Epithelial cell of prostate (primary cell): ENCODE measurements at regions not wholly inside any gene's neighbourhood (a gene's known extent, or its start where the extent isn't known, plus 50 kb on each side); places are given as distances from the start of the nearest gene placed in this dataset.

Experiments
- DNase-seq: peaks from one replicate; pipeline ENCODE4 v3.0.0-alpha.2; 2011; ENCODE audit warnings: low read depth, low spot score
- H3K27ac ChIP-seq: fragments of 450-650 bp; 2 replicates; pipeline ENCODE4 v1.5.1; 2017; ENCODE audit warnings: mild to moderate bottlenecking

- DNase-seq: no peak
- no peak overlapping the region for H3K27ac ChIP-seq
Measured at GRCh38 chr14:62126879-62127478, 364.8 kb downstream of the SNAPC1 start.

GRCh38 chr14:62130441-62130840, 368.2 kb downstream of the SNAPC1 start:
- DNase-seq: no peak
- H3K27ac ChIP-seq: no peak overlapping the region

- no peak for DNase-seq
- H3K27ac ChIP-seq: no peak overlapping the region
Measured at GRCh38 chr14:62133776-62134550, 371.7 kb downstream of the SNAPC1 start.

- no peak for DNase-seq
- no peak overlapping the region for H3K27ac ChIP-seq
Measured at GRCh38 chr14:62138593-62138992, 376.4 kb downstream of the SNAPC1 start.

DNA sequence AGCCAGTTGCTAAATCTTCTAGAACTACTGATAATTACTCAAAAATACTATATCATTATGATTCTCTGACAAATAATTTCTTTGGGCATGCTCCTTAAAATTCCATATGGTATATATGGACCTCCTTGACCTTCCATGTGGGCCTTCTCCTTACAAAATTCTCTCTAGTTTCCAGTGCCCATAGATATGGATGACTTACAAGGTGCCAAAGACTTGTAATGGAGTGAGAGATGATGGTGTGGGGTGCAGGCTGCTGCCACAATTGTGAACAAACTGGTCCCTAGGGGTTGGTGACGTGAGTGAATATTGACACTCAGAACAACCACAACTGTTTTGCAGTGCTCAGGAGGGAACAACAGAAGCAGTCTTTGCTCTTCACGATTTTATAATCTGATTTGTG, 378.9 kb downstream of the SNAPC1 start:
- DNase-seq: no peak
- no peak overlapping the region for H3K27ac ChIP-seq

DNA sequence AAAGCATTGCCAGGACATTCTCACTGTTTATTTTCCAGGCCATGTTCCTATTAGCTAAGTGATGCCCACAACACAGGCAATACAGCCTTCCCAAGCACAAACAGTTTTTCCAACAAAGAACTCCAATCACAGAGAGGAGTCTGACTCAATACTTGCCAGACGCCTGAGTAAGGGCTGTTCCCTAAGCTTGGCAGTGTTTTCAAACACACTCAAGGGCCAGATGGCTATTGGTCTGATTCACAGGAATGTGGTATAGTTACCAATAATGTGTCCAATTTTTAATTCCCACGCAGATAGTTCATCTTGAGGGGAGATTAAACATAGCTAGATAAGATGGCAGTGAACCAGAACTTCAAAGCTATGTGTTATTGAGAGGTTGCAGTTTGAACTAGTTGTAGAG, 381.0 kb downstream of the SNAPC1 start:
- H3K27ac ChIP-seq: no peak overlapping the region
- DNase-seq: no peak

DNA sequence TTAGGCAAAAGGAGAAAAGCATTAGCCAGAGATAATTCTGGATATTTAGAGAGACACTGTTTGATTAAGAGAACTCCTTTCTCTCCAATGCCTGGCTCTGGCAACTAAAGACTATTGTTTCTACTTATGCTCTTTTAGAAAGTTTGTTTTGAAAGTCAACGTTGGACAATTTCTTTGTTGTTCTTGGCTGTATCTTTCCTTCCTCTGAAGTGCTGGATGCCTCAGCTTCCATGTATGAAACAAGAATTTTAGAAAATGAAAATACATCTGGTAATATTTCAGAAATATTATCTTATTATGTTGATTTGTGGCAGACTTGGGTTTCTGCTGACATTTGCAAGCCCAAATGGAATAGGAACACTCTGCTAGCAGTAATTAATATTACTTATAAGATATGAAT, 382.6 kb downstream of the SNAPC1 start:
- DNase-seq: no peak
- no peak overlapping the region for H3K27ac ChIP-seq

DNA sequence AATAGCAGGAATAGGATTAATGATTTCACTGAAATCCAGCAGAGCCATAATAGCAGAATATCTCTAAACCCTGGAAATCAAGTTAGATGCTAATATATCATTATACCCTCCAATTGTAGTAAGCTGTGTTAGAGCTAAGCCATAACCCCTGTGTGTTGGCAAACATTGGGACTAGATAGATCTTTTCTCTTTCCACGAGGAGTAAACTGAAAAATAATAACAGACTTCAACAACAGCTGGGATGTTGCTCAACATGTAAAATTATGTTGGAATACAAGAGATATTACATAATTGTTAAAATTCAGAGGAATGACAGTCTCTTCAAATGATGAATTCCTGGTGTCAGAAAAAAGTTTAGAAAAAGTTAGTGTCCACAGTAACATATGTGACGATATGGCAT, 383.8 kb downstream of the SNAPC1 start:
- DNase-seq: no peak
- no peak overlapping the region for H3K27ac ChIP-seq

DNA sequence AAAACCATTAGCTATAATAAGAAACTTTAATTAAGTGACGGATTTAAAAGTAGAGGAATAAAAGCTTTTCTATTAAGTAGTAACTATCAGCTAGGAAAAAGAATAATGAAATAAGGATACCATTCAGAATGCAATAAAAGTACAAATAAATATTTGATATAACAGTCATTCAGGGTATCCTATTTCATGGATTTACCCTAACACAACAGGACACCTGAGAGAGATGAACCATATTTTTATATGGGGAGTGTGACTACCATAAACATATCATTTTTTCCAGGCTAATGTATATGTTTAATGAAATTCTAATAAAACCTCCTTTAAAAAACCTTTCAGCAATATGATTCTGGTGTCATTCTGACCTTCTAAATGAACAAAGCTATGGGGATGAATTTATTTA, 393.8 kb downstream of the SNAPC1 start:
- no peak overlapping the region for H3K27ac ChIP-seq
- no peak for DNase-seq

DNA sequence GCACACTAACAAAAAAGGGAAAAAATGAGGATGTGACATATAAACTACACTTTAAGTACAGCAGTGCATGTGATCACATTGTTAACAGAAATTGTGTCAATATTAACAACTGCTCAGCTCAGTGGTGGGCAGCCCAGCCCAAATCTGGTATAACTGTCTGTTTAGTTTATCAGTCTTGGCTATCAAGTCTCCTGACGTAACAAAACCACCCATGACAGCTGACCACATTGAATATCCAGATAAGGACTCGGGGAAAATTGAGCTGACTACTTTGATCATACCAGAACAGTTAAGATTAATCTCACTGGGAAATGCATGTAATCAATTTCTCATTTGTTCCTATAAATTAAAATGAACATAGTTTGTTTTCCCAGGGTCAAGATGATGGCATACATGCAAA, 396.6 kb downstream of the SNAPC1 start:
- no peak overlapping the region for H3K27ac ChIP-seq
- no peak for DNase-seq

DNA sequence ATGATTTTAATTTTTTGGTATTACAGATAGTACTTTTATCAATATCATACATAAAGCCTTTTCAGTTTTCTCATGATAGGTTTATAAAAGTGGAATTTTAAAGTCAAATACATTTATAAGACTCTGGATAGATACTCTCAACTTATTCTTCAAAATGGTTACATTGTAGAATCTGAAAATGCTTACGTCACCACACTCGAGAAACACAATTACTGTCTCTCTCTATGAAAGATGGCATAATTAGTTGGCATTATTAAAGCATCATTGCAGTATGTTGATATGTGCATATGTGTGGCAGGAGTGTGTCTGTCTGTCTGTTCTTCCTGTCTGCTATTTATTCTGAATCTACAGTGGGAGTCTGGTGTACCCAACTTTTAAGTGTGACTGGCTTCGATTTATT, 397.1 kb downstream of the SNAPC1 start:
- DNase-seq: no peak
- H3K27ac ChIP-seq: no peak overlapping the region

DNA sequence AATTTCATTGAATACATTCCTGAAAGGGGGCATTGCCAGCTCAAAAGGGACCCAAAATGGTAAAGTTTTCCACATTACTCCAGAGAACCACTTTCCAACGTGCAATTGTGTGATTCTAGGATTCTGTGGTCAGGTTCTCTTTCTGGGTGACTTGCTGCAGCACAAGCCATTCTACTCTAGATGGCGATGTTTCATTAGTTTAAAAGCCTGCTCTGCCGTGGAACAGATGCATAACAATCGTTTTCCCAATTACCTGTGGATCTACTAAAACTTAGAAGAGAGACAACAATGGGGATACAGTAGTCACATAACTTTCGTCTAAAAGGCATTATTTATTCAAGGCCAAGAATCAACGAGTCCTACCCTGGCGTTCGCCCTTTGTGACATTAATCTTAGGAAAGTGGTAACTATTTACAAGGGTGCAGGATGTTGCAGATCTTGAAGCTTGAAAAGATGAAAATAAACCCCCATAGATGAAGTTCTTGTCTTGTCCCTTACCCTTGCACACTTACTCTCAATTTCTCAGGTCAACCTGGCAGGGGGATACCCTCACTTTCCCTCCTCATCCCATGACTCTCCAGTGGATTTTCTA, 400.9 kb downstream of the SNAPC1 start:
- no peak for DNase-seq
- H3K27ac ChIP-seq: no peak overlapping the region

GRCh38 chr14:62168564-62169155, 406.4 kb downstream of the SNAPC1 start:
- no peak for DNase-seq

DNA sequence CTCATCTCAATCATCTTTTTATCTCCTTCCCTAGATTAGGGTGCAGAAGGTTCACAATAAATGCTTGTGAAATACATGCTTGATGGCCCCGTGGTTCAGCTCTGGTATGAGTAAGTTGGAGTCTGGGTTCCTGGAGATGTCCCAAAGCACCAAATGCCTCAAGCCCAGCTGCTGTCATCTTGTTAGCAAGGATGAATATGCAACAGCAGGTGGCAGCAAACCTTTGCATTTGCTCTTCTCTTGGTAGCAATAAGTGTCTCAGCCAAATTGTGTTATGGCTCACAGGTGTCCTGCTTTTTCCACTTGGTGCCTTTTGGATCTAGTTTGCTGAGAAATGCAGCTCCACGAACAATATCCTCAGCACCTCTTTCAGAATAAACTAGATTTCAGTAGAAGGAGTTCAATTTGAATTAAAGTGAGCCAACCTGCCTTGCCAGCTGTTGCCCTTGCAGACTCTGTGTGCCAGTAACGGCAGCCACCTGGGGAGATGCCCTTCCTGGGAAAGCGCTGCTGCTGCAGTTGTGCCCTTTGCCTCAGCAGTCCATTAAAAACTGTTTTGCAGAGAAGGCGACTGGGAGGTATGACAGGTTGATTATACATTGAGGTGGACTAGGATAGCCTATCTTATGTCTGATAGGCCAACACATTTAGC, 417.3 kb downstream of the SNAPC1 start:
- H3K27ac ChIP-seq: no peak overlapping the region
- DNase-seq: peak; percentile 39

More at GRCh38 chr14:62168564-62169155, 406.4 kb downstream of the SNAPC1 start:
- no peak overlapping the region for H3K27ac ChIP-seq

DNA sequence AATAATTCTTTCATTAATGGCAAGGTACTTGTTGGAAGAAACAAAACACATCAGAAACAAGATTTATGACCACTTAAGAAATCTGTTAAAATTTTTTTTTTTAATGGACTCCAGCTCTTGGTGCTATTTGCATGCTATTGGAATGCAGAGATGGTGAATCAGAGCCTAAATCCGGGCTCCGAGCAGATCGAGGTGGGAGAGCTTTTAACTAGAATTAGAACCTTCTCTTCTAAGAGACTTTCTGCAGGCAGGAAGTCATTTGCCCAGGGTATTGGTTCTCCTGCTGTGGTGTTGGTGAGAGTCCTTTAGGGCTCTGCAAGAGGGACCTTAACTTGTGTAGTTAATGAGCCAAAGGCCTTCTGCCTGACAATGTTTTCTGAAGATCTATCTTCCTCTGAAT, 419.4 kb downstream of the SNAPC1 start:
- H3K27ac ChIP-seq: no peak overlapping the region
- no peak for DNase-seq

- no peak for DNase-seq
Measured at GRCh38 chr14:62185078-62185477, 422.9 kb downstream of the SNAPC1 start.

DNA sequence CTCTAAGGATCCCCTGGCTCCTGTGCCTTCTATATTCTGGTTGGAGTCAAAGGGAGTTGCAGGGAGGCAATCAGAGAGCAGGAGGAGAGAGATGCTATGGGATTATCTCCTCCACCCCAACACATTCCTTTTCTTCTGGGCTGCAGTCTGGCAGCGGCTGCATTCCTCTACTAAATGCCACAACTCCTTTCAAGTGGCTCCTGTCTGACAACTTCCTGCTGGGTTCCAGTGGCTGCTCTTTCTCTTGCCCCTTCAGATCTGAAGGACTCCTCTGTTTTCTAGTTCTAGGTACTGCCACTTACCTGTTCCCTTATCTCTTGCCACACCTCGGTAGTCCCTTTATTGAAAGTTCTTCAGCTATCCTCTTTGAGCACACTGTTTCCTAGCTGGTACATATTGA, 425.0 kb downstream of the SNAPC1 start:
- no peak for DNase-seq
- no peak overlapping the region for H3K27ac ChIP-seq

More at GRCh38 chr14:62185078-62185477, 422.9 kb downstream of the SNAPC1 start:
- H3K27ac ChIP-seq: no peak overlapping the region

DNA sequence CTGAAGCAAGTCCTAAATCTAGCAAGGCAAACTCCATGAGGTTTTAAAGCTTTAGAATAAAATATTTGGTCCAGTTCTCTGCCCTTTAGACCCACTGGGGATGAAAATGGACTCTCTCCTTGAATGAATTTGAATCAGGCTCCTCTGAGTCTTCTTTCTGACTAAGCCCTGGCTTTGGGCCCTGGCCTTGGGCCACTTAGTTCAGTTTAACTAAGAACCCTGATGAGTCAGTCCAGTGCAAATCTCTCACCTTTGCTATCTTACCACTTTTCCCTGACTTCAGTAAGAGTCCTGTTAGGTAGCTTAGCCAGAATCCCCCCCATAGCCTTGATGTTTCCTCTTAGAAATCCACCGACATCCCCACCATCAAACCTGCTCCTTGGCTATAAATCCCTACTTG, 427.5 kb downstream of the SNAPC1 start:
- H3K27ac ChIP-seq: no peak overlapping the region
- DNase-seq: peak; percentile 10

GRCh38 chr14:62206456-62206855, 444.2 kb downstream of the SNAPC1 start:
- H3K27ac ChIP-seq: no peak overlapping the region
- no peak for DNase-seq

DNA sequence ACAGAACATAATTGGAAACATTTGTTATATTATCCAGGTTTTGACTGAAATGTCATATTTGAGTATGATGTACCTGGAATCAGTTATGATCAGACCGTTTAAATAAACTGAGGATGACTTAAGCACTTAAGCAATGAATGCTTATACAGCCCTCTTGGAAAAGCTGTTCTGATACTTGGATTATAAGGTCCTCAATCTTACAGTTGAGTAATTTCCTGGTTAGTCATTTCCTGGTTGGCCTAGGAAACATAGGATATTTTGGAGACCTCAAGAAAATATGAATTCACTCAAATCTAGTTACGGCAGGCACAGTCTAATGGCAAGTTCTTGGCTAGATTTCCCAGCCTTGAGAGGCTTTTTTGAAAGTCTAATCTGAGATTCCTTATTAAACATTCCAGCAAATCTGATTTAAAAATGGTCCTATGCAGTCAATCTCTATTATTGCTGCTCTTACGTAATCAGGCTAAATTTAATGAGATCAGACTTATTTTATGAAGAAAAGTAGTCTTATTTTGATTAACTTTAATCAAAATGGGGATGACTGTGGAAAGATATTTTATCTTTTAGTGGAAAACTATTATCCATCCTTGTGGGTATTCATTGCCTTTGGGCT, 447.2 kb downstream of the SNAPC1 start:
- H3K27ac ChIP-seq: peak overlapping the region; percentile 52
- peak; percentile 22 for DNase-seq
